Mesothelial cell of epicardium (in vitro differentiated cells): ENCODE measurements at regions not wholly inside any gene's neighbourhood (a gene's known extent, or its start where the extent isn't known, plus 50 kb on each side); places are given as distances from the start of the nearest gene placed in this dataset.

Experiments
- DNase-seq, 2 experiments: peaks; one replicate each; pipeline ENCODE4 v3.0.0; 2021; ENCODE audit warnings: low spot score in 2 of 2; ENCODE audit not compliant: unreplicated experiment in 2 of 2
- H3K27ac Mint-ChIP-seq: 2 replicates; pipeline ENCODE4 v1.8.0; 2021; ENCODE audit warnings: mixed read lengths
- H3K27me3 Mint-ChIP-seq: 2 replicates; pipeline ENCODE4 v1.8.0; 2021; ENCODE audit warnings: low read depth, mixed read lengths
- H3K36me3 Mint-ChIP-seq: 2 replicates; pipeline ENCODE4 v1.8.0; 2021; ENCODE audit warnings: mixed read lengths
- H3K4me1 Mint-ChIP-seq: 2 replicates; pipeline ENCODE4 v1.8.0; 2021; ENCODE audit warnings: mixed read lengths
- H3K4me3 Mint-ChIP-seq: 2 replicates; pipeline ENCODE4 v1.8.0; 2021; ENCODE audit warnings: mild to moderate bottlenecking, moderate library complexity, mixed read lengths
- H3K9me3 Mint-ChIP-seq: 2 replicates; pipeline ENCODE4 v1.8.0; 2021; ENCODE audit warnings: mixed read lengths
- CTCF ChIP-seq: fragments of 200-600 bp; sonication (generic); IDR thresholded peaks from one replicate; pipeline ENCODE4 v1.5.0; 2021; ENCODE audit warnings: antibody characterized with exemption; ENCODE audit not compliant: unreplicated experiment

DNA sequence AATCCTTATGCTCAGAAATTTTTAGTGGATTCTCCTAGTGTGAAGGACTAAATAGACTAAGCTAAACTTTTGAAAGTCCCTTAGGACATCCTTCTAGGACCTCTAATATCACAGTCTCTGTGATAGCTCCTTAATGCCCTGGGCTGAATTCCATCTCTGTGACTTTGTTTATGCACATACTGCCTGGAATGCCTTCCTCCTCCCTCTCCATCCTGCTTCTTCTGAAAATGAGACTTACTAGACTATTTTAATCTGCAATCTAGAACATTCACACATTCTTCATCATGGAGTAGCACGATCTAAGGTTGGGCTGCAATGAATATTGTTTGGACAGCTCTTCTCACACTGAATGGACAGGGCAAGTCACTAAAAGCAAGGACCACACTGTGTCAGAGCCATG lies 65.0 kb upstream of the MSX1 start:
- Mint-ChIP-seq H3K27me3 (no peaks in the 10 kb centered on the region), H3K27ac (no peak overlapping the region), H3K9me3 (peaks cover 13% of the 10 kb centered on the region), H3K4me3 (no peak overlapping the region), H3K36me3 (peaks cover 6% of the 10 kb centered on the region), H3K4me1 (peaks cover 6% of the 10 kb centered on the region)
- DNase-seq = no peak
- TF ChIP-seq CTCF = no peak

GRCh38 chr4:4792466-4792865 lies 67.0 kb upstream of the MSX1 start:
- peaks cover 4% of the 10 kb centered on the region for H3K4me1 Mint-ChIP-seq
- no peak for DNase-seq

GRCh38 chr4:4791299-4792111 lies 68.0 kb upstream of the MSX1 start:
- H3K4me1 Mint-ChIP-seq = peaks cover 4% of the 10 kb centered on the region
- TF ChIP-seq CTCF = no peak
- H3K27me3 Mint-ChIP-seq = no peaks in the 10 kb centered on the region
- peaks cover 18% of the 10 kb centered on the region for H3K36me3 Mint-ChIP-seq
- H3K9me3 Mint-ChIP-seq = peaks cover 28% of the 10 kb centered on the region
- H3K4me3 Mint-ChIP-seq = no peak overlapping the region
- no peak for DNase-seq
- H3K27ac Mint-ChIP-seq = peak overlapping the region; percentile 13

More at GRCh38 chr4:4792466-4792865, 67.0 kb upstream of the MSX1 start:
- H3K27me3 Mint-ChIP-seq = no peaks in the 10 kb centered on the region
- no peak for TF ChIP-seq CTCF
- H3K36me3 Mint-ChIP-seq = peaks cover 18% of the 10 kb centered on the region
- peak overlapping the region; percentile 13 for H3K27ac Mint-ChIP-seq
- H3K9me3 Mint-ChIP-seq = peaks cover 27% of the 10 kb centered on the region
- no peak overlapping the region for H3K4me3 Mint-ChIP-seq

- peaks cover 33% of the 10 kb centered on the region for H3K9me3 Mint-ChIP-seq
- DNase-seq = no peak
Measured at GRCh38 chr4:4789462-4789861, 70.0 kb upstream of the MSX1 start.

DNA sequence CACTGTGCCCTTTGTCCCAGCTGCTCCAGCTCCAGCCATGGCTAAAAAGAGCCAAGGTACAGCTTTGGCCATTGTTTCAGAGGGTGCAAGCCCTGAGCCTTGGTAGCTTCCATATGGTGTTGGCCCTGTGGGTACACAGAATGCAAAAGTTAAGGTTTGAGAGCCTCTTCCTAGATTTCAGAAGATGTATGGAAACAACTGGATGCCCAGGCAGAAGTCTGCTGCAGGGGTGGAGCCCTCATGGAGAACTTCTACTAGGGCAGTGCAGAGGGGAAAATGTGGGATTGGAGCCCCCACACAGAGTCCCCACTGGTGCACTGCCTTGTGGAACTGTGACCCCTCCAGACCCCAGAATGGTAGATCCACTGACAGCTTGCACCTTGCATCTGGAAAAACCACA lies 70.9 kb upstream of the MSX1 start:
- Mint-ChIP-seq H3K4me3 (no peak overlapping the region), H3K36me3 (peaks cover 18% of the 10 kb centered on the region), H3K27ac (no peak overlapping the region), H3K4me1 (peaks cover 4% of the 10 kb centered on the region), H3K27me3 (no peaks in the 10 kb centered on the region), H3K9me3 (peaks cover 33% of the 10 kb centered on the region)
- no peak for TF ChIP-seq CTCF
- no peak for DNase-seq

More at GRCh38 chr4:4789462-4789861, 70.0 kb upstream of the MSX1 start:
- Mint-ChIP-seq H3K4me1 (peaks cover 4% of the 10 kb centered on the region), H3K36me3 (peaks cover 18% of the 10 kb centered on the region), H3K27me3 (no peaks in the 10 kb centered on the region), H3K27ac (no peak overlapping the region), H3K4me3 (no peak overlapping the region)
- no peak for TF ChIP-seq CTCF
